ENCODE measurements at regions not wholly inside any gene's neighbourhood (a gene's known extent, or its start where the extent isn't known, plus 50 kb on each side); places are given as distances from the start of the nearest gene placed in this dataset.
A peak's percentile ranks its signal among the peaks of the same experiment; 100 is the strongest.

- no peak overlapping the region for H3K4me3 ChIP-seq (ENCODE audit: low read depth, low read length)
- no peaks in the 10 kb centered on the region for H3K79me2 ChIP-seq (ENCODE audit: control insufficient read depth, insufficient read depth, low read length, unreplicated experiment)
- no peaks in the 10 kb centered on the region for H3K4me1 ChIP-seq (ENCODE audit: control insufficient read depth, insufficient read depth, low read length, unreplicated experiment)
- no peak overlapping the region for H3K27ac ChIP-seq (ENCODE audit: low read depth, low read length)
- H3K27me3 ChIP-seq (ENCODE audit: insufficient read depth, low read length) = no peaks in the 10 kb centered on the region
- no peaks in the 10 kb centered on the region for H3K36me3 ChIP-seq (ENCODE audit: insufficient read depth, low read length)
- H2AFZ ChIP-seq (ENCODE audit: low read length, unreplicated experiment) = no peak overlapping the region
Observed at GRCh38 chr5:104815212-104815611, 1252.6 kb upstream of the NUDT12 start.

- Histone ChIP-seq H2AFZ (ENCODE audit: low read length, unreplicated experiment) (no peak overlapping the region), H3K79me2 (ENCODE audit: control insufficient read depth, insufficient read depth, low read length, unreplicated experiment) (no peaks in the 10 kb centered on the region), H3K4me3 (ENCODE audit: low read depth, low read length) (no peak overlapping the region), H3K27ac (ENCODE audit: low read depth, low read length) (no peak overlapping the region), H3K27me3 (ENCODE audit: insufficient read depth, low read length) (no peaks in the 10 kb centered on the region), H3K4me1 (ENCODE audit: control insufficient read depth, insufficient read depth, low read length, unreplicated experiment) (no peaks in the 10 kb centered on the region), H3K36me3 (ENCODE audit: insufficient read depth, low read length) (no peaks in the 10 kb centered on the region)
Observed at GRCh38 chr5:104800440-104801048, 1238.0 kb upstream of the NUDT12 start.

- Histone ChIP-seq H3K4me1 (ENCODE audit: control insufficient read depth, insufficient read depth, low read length, unreplicated experiment) (no peaks in the 10 kb centered on the region), H3K27ac (ENCODE audit: low read depth, low read length) (no peak overlapping the region), H3K4me3 (ENCODE audit: low read depth, low read length) (no peak overlapping the region), H3K27me3 (ENCODE audit: insufficient read depth, low read length) (no peaks in the 10 kb centered on the region), H2AFZ (ENCODE audit: low read length, unreplicated experiment) (no peak overlapping the region), H3K36me3 (ENCODE audit: insufficient read depth, low read length) (no peaks in the 10 kb centered on the region), H3K79me2 (ENCODE audit: control insufficient read depth, insufficient read depth, low read length, unreplicated experiment) (no peaks in the 10 kb centered on the region)
Observed at GRCh38 chr5:104793755-104794080, 1231.1 kb upstream of the NUDT12 start.

- no peak overlapping the region for H2AFZ ChIP-seq (ENCODE audit: low read length, unreplicated experiment)
- no peaks in the 10 kb centered on the region for H3K4me1 ChIP-seq (ENCODE audit: control insufficient read depth, insufficient read depth, low read length, unreplicated experiment)
- H3K36me3 ChIP-seq (ENCODE audit: insufficient read depth, low read length) = no peaks in the 10 kb centered on the region
- no peaks in the 10 kb centered on the region for H3K79me2 ChIP-seq (ENCODE audit: control insufficient read depth, insufficient read depth, low read length, unreplicated experiment)
- no peak overlapping the region for H3K4me3 ChIP-seq (ENCODE audit: low read depth, low read length)
- no peak overlapping the region for H3K27ac ChIP-seq (ENCODE audit: low read depth, low read length)
- no peaks in the 10 kb centered on the region for H3K27me3 ChIP-seq (ENCODE audit: insufficient read depth, low read length)
Observed at GRCh38 chr5:104793031-104793754, 1230.6 kb upstream of the NUDT12 start.

GRCh38 chr5:104789366-104789765, 1226.8 kb upstream of the NUDT12 start:
- no peak overlapping the region for H3K4me3 ChIP-seq (ENCODE audit: low read depth, low read length)
- no peak overlapping the region for H3K27ac ChIP-seq (ENCODE audit: low read depth, low read length)
- no peaks in the 10 kb centered on the region for H3K79me2 ChIP-seq (ENCODE audit: control insufficient read depth, insufficient read depth, low read length, unreplicated experiment)
- no peaks in the 10 kb centered on the region for H3K4me1 ChIP-seq (ENCODE audit: control insufficient read depth, insufficient read depth, low read length, unreplicated experiment)
- peak overlapping the region; percentile 64 for H2AFZ ChIP-seq (ENCODE audit: low read length, unreplicated experiment)
- H3K36me3 ChIP-seq (ENCODE audit: insufficient read depth, low read length) = no peaks in the 10 kb centered on the region
- no peaks in the 10 kb centered on the region for H3K27me3 ChIP-seq (ENCODE audit: insufficient read depth, low read length)

GRCh38 chr5:104785097-104785496, 1222.5 kb upstream of the NUDT12 start:
- Histone ChIP-seq H3K27me3 (ENCODE audit: insufficient read depth, low read length) (no peaks in the 10 kb centered on the region), H3K4me1 (ENCODE audit: control insufficient read depth, insufficient read depth, low read length, unreplicated experiment) (no peaks in the 10 kb centered on the region), H3K4me3 (ENCODE audit: low read depth, low read length) (no peak overlapping the region), H3K79me2 (ENCODE audit: control insufficient read depth, insufficient read depth, low read length, unreplicated experiment) (no peaks in the 10 kb centered on the region), H3K36me3 (ENCODE audit: insufficient read depth, low read length) (no peaks in the 10 kb centered on the region), H2AFZ (ENCODE audit: low read length, unreplicated experiment) (no peak overlapping the region), H3K27ac (ENCODE audit: low read depth, low read length) (no peak overlapping the region)

GRCh38 chr5:104774372-104774771, 1211.8 kb upstream of the NUDT12 start:
- Histone ChIP-seq H3K27ac (ENCODE audit: low read depth, low read length) (no peak overlapping the region), H2AFZ (ENCODE audit: low read length, unreplicated experiment) (no peak overlapping the region), H3K27me3 (ENCODE audit: insufficient read depth, low read length) (no peaks in the 10 kb centered on the region), H3K79me2 (ENCODE audit: control insufficient read depth, insufficient read depth, low read length, unreplicated experiment) (no peaks in the 10 kb centered on the region), H3K4me1 (ENCODE audit: control insufficient read depth, insufficient read depth, low read length, unreplicated experiment) (no peaks in the 10 kb centered on the region), H3K4me3 (ENCODE audit: low read depth, low read length) (no peak overlapping the region), H3K36me3 (ENCODE audit: insufficient read depth, low read length) (no peaks in the 10 kb centered on the region)

GRCh38 chr5:104764197-104764596, 1201.6 kb upstream of the NUDT12 start:
- no peak overlapping the region for H3K4me3 ChIP-seq (ENCODE audit: low read depth, low read length)
- no peaks in the 10 kb centered on the region for H3K79me2 ChIP-seq (ENCODE audit: control insufficient read depth, insufficient read depth, low read length, unreplicated experiment)
- no peaks in the 10 kb centered on the region for H3K4me1 ChIP-seq (ENCODE audit: control insufficient read depth, insufficient read depth, low read length, unreplicated experiment)
- no peak overlapping the region for H2AFZ ChIP-seq (ENCODE audit: low read length, unreplicated experiment)
- no peaks in the 10 kb centered on the region for H3K27me3 ChIP-seq (ENCODE audit: insufficient read depth, low read length)
- H3K36me3 ChIP-seq (ENCODE audit: insufficient read depth, low read length) = no peaks in the 10 kb centered on the region
- H3K27ac ChIP-seq (ENCODE audit: low read depth, low read length) = no peak overlapping the region

- Histone ChIP-seq H3K27ac (ENCODE audit: low read depth, low read length) (no peak overlapping the region), H3K36me3 (ENCODE audit: insufficient read depth, low read length) (no peaks in the 10 kb centered on the region), H3K4me1 (ENCODE audit: control insufficient read depth, insufficient read depth, low read length, unreplicated experiment) (no peaks in the 10 kb centered on the region), H3K79me2 (ENCODE audit: control insufficient read depth, insufficient read depth, low read length, unreplicated experiment) (no peaks in the 10 kb centered on the region), H3K27me3 (ENCODE audit: insufficient read depth, low read length) (no peaks in the 10 kb centered on the region), H3K4me3 (ENCODE audit: low read depth, low read length) (peak overlapping the region; percentile 24; the same call in 1 of the 2 replicates), H2AFZ (ENCODE audit: low read length, unreplicated experiment) (peak overlapping the region; percentile 80)
Observed at GRCh38 chr5:104763216-104763615, 1200.6 kb upstream of the NUDT12 start.

GRCh38 chr5:104757915-104758314, 1195.3 kb upstream of the NUDT12 start:
- Histone ChIP-seq H3K4me1 (ENCODE audit: control insufficient read depth, insufficient read depth, low read length, unreplicated experiment) (no peaks in the 10 kb centered on the region), H3K79me2 (ENCODE audit: control insufficient read depth, insufficient read depth, low read length, unreplicated experiment) (no peaks in the 10 kb centered on the region), H3K27me3 (ENCODE audit: insufficient read depth, low read length) (no peaks in the 10 kb centered on the region), H3K36me3 (ENCODE audit: insufficient read depth, low read length) (no peaks in the 10 kb centered on the region), H3K27ac (ENCODE audit: low read depth, low read length) (no peak overlapping the region), H2AFZ (ENCODE audit: low read length, unreplicated experiment) (no peak overlapping the region), H3K4me3 (ENCODE audit: low read depth, low read length) (no peak overlapping the region)

GRCh38 chr5:104755806-104756205, 1193.2 kb upstream of the NUDT12 start:
- no peaks in the 10 kb centered on the region for H3K4me1 ChIP-seq (ENCODE audit: control insufficient read depth, insufficient read depth, low read length, unreplicated experiment)
- H3K4me3 ChIP-seq (ENCODE audit: low read depth, low read length) = no peak overlapping the region
- no peak overlapping the region for H2AFZ ChIP-seq (ENCODE audit: low read length, unreplicated experiment)
- no peaks in the 10 kb centered on the region for H3K27me3 ChIP-seq (ENCODE audit: insufficient read depth, low read length)
- no peaks in the 10 kb centered on the region for H3K79me2 ChIP-seq (ENCODE audit: control insufficient read depth, insufficient read depth, low read length, unreplicated experiment)
- H3K27ac ChIP-seq (ENCODE audit: low read depth, low read length) = no peak overlapping the region
- H3K36me3 ChIP-seq (ENCODE audit: insufficient read depth, low read length) = no peaks in the 10 kb centered on the region

All from ACC112 (cell line).